Progenitor cell of endocrine pancreas (in vitro differentiated cells): ENCODE measurements at regions not wholly inside any gene's neighbourhood (a gene's known extent, or its start where the extent isn't known, plus 50 kb on each side); places are given as distances from the start of the nearest gene placed in this dataset.

Experiments used
- DNase-seq: peaks from one replicate; pipeline ENCODE4 v3.0.0; 2021; ENCODE audit warnings: low spot score; ENCODE audit not compliant: unreplicated experiment
- H3K27ac Mint-ChIP-seq: 2 replicates; pipeline ENCODE4 v1.8.0; 2021; ENCODE audit warnings: mild to moderate bottlenecking, moderate library complexity, mixed read lengths
- H3K27me3 Mint-ChIP-seq: 2 replicates; pipeline ENCODE4 v1.8.0; 2021; ENCODE audit warnings: mixed read lengths
- H3K36me3 Mint-ChIP-seq: 2 replicates; pipeline ENCODE4 v1.8.0; 2022; ENCODE audit warnings: mixed read lengths; ENCODE audit not compliant: insufficient read depth
- H3K4me1 Mint-ChIP-seq: 2 replicates; pipeline ENCODE4 v1.8.0; 2021; ENCODE audit warnings: low read depth, mixed read lengths
- H3K4me3 Mint-ChIP-seq: 2 replicates; pipeline ENCODE4 v1.8.0; 2021; ENCODE audit warnings: low read depth, mild to moderate bottlenecking, moderate library complexity, mixed read lengths
- H3K9me3 Mint-ChIP-seq: 2 replicates; pipeline ENCODE4 v1.8.0; 2021; ENCODE audit warnings: low read depth, mixed read lengths
- TF ChIP-seq, protein P1 (sequence below): fragments of 200-600 bp; sonication (generic); IDR thresholded peaks from one replicate; pipeline ENCODE4 v1.5.0; 2021; ENCODE audit warnings: antibody characterized with exemption, mild to moderate bottlenecking; ENCODE audit not compliant: unreplicated experiment

DNA sequence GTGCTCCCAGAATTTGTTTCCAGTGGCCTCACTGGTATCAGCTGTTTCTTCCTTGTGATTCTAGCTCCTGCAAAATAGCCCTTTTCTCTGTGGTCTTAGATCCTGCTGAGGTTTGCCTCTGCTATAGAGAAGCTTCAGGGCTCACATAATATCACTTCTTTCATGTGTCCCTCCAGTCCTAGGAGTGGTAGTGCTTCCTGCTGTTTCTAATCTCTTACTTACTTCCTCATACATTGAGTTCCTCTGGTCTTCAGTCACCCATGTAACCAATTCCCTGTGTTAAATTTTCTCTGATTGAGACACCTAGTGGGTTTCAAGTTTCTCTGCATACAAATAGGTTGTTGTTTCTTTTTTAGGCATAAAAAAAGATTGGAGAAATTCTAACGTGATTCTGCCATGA, 1567.9 kb downstream of the ARAP2 start:
- Mint-ChIP-seq H3K4me3 (no peak overlapping the region), H3K9me3 (no peaks in the 10 kb centered on the region), H3K27ac (no peak overlapping the region), H3K27me3 (no peaks in the 10 kb centered on the region), H3K36me3 (no peaks in the 10 kb centered on the region), H3K4me1 (no peaks in the 10 kb centered on the region)
- TF ChIP-seq, protein P1, sequence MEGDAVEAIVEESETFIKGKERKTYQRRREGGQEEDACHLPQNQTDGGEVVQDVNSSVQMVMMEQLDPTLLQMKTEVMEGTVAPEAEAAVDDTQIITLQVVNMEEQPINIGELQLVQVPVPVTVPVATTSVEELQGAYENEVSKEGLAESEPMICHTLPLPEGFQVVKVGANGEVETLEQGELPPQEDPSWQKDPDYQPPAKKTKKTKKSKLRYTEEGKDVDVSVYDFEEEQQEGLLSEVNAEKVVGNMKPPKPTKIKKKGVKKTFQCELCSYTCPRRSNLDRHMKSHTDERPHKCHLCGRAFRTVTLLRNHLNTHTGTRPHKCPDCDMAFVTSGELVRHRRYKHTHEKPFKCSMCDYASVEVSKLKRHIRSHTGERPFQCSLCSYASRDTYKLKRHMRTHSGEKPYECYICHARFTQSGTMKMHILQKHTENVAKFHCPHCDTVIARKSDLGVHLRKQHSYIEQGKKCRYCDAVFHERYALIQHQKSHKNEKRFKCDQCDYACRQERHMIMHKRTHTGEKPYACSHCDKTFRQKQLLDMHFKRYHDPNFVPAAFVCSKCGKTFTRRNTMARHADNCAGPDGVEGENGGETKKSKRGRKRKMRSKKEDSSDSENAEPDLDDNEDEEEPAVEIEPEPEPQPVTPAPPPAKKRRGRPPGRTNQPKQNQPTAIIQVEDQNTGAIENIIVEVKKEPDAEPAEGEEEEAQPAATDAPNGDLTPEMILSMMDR: no peak
- DNase-seq: no peak

DNA sequence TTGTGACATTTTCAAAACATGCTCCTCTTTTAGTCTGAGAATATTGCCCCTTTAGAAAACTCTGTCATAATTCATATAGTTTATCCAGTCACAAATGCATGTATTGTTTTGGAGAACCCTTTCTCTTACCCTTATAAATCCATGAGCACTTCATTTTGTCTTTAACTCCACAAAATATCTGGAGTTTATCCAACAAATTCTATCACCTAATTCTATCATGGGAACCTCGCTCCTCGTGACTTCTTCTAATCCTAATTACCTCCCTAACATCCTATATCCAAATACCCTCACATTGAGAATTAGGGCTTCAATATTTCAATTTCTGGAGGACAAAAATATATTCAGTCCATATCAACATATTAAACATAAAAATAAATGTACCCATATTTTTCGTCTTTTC, 1565.9 kb downstream of the ARAP2 start:
- Mint-ChIP-seq H3K27ac (no peak overlapping the region), H3K4me1 (no peaks in the 10 kb centered on the region), H3K36me3 (no peaks in the 10 kb centered on the region), H3K4me3 (no peak overlapping the region), H3K9me3 (no peaks in the 10 kb centered on the region), H3K27me3 (no peaks in the 10 kb centered on the region)
- DNase-seq: no peak
- TF ChIP-seq, protein P1: no peak

DNA sequence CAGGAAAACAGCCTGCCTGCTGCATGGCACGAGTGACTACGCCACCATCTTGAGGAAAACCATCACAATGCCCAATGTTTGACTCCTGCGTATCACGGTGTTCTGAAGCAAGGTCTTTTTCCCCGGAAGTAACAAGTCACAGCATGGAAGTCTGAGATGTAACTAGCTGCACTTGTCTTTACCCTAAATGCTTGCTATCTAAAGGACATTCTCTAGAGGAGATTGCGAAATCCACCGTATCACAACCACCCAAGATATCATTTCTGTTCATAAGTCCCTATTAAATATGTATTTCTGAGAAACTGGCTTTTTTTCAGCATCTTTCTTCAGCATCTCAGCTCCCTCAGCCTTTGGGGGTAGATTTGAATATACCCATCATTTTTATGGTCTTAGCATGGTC, 1565.1 kb downstream of the ARAP2 start:
- H3K36me3 Mint-ChIP-seq: no peaks in the 10 kb centered on the region
- DNase-seq: no peak
- TF ChIP-seq, protein P1: no peak
- H3K9me3 Mint-ChIP-seq: no peaks in the 10 kb centered on the region
- H3K27me3 Mint-ChIP-seq: no peaks in the 10 kb centered on the region
- no peak overlapping the region for H3K4me3 Mint-ChIP-seq
- no peak overlapping the region for H3K27ac Mint-ChIP-seq
- H3K4me1 Mint-ChIP-seq: no peaks in the 10 kb centered on the region

DNA sequence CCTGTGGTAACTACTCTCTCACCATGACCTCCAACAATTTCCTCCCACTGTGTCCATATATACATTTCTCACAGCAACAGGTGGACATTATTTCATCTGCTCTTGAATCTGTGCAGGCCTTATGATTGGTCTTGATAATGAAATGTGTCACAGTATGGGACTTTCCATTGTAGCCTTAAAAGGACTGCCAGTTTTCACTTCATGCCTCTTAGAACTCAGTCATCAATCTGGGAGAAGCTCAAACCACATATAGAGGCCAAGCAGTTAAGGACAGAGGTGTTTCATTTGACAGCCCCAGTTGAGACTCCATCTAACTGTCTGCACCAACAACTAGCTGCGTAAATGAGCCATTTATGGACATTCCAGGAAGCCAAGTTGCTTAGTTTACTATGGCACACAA, 1534.8 kb downstream of the ARAP2 start:
- H3K9me3 Mint-ChIP-seq: peaks cover 47% of the 10 kb centered on the region
- H3K4me1 Mint-ChIP-seq: no peaks in the 10 kb centered on the region
- no peaks in the 10 kb centered on the region for H3K27me3 Mint-ChIP-seq
- DNase-seq: no peak
- peaks cover 4% of the 10 kb centered on the region for H3K36me3 Mint-ChIP-seq
- TF ChIP-seq, protein P1: no peak
- H3K4me3 Mint-ChIP-seq: no peak overlapping the region
- H3K27ac Mint-ChIP-seq: no peak overlapping the region

DNA sequence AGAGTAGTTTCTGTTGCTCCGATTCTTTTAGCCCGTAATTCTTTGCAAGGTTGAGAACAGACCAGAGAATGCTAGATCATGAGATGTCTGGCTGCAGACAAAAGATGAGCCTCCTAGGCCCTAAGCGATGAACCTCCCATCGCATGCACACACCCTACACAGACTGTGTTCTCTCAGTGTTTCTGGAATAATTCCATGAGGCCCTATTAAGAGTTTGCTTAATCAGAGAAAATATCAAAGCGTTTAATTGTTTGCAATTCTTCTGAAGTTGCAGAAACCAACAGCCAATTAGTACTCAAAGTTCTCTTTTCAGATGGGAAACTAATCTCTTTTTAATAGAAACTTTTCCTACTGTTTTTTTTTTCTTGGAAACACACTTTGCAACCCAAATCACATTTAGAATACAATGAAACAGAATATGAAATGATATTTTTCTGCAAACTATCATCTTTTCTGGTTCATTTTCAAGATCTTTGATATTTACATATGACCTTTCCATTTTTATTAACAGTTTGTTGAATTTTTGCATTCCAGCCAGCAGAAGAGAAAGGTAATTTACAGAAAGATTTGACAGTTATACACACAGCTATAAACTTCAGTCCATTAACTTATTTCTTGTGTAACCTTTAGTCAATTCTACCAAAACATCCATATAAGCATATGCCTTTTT, 1525.6 kb downstream of the ARAP2 start:
- Mint-ChIP-seq H3K9me3 (no peaks in the 10 kb centered on the region), H3K36me3 (no peaks in the 10 kb centered on the region), H3K4me3 (no peak overlapping the region), H3K4me1 (peaks cover 2% of the 10 kb centered on the region), H3K27ac (no peak overlapping the region), H3K27me3 (no peaks in the 10 kb centered on the region)
- TF ChIP-seq, protein P1: no peak
- no peak for DNase-seq
